Keratinocyte (primary cell): ENCODE measurements at regions not wholly inside any gene's neighbourhood (a gene's known extent, or its start where the extent isn't known, plus 50 kb on each side); places are given as distances from the start of the nearest gene placed in this dataset.

Source experiments
- DNase-seq: peaks from one replicate; pipeline ENCODE4 v3.0.0-alpha.2; 2011; ENCODE audit warnings: low read depth, missing footprints, low spot score
- FAIRE-seq: peaks from 2 replicates; lab custom pipeline; 2011; peaks lifted over from hg19 to GRCh38; lab: Jason Lieb, UNC
- H2AFZ ChIP-seq: 2 replicates; pipeline ENCODE4 v1.6.0; 2012; ENCODE audit warnings: low read length, control low read depth, inconsistent platforms; ENCODE audit not compliant: control insufficient read depth
- H3K27ac ChIP-seq: 2 replicates; pipeline ENCODE4 v1.5.1; 2011; ENCODE audit warnings: low read length; ENCODE audit not compliant: control insufficient read depth, insufficient read depth
- H3K27me3 ChIP-seq: 3 replicates; pipeline ENCODE4 v1.6.0; 2011; ENCODE audit warnings: low read length; ENCODE audit not compliant: control insufficient read depth, insufficient read depth; ENCODE audit errors: extremely low read depth
- H3K36me3 ChIP-seq, 2 experiments: 2 replicates in 1 of 2; 3 replicates in 1 of 2; pipeline ENCODE4 v1.5.1; 2011; ENCODE audit warnings: low read length in 2 of 2, mild to moderate bottlenecking in 1 of 2; ENCODE audit not compliant: control insufficient read depth in 2 of 2, insufficient read depth in 2 of 2; ENCODE audit errors: extremely low read depth in 1 of 2
- H3K4me1 ChIP-seq: 3 replicates; pipeline ENCODE4 v1.5.1; 2011; ENCODE audit warnings: low read length; ENCODE audit not compliant: control insufficient read depth, insufficient read depth; ENCODE audit errors: extremely low read depth
- H3K4me2 ChIP-seq: 3 replicates; pipeline ENCODE4 v1.6.0; 2011; ENCODE audit warnings: low read depth, low read length; ENCODE audit not compliant: control insufficient read depth, insufficient read depth; ENCODE audit errors: extremely low read depth
- H3K4me3 ChIP-seq, 3 experiments: fragments of 200-600 bp in 1 of 3; sonication (generic) in 1 of 3; 2 replicates in 2 of 3; 3 replicates in 1 of 3; pipeline ENCODE4 v1.5.1; 2011 to 2016; ENCODE audit warnings: low read length in 3 of 3, mild to moderate bottlenecking in 3 of 3, control low read depth in 2 of 3, inconsistent platforms in 1 of 3, low read depth in 1 of 3, mixed read lengths in 1 of 3, mixed run types in 1 of 3, moderate library complexity in 1 of 3; ENCODE audit not compliant: control insufficient read depth in 2 of 3, insufficient read depth in 2 of 3; ENCODE audit errors: extremely low read depth in 1 of 3
- H3K79me2 ChIP-seq: 2 replicates; pipeline ENCODE4 v1.6.0; 2012; ENCODE audit warnings: low read length; ENCODE audit not compliant: control insufficient read depth, insufficient read depth
- H3K9ac ChIP-seq: 3 replicates; pipeline ENCODE4 v1.6.0; 2011; ENCODE audit warnings: low read length; ENCODE audit not compliant: control insufficient read depth, insufficient read depth; ENCODE audit errors: extremely low read depth
- H3K9me1 ChIP-seq: 3 replicates; pipeline ENCODE4 v1.6.0; 2011; ENCODE audit warnings: low read length; ENCODE audit not compliant: control insufficient read depth, insufficient read depth; ENCODE audit errors: extremely low read depth
- H3K9me3 ChIP-seq: 2 replicates; pipeline ENCODE4 v1.5.1; 2012; ENCODE audit warnings: low read depth, low read length; ENCODE audit not compliant: control insufficient read depth
- H4K20me1 ChIP-seq: 3 replicates; pipeline ENCODE4 v1.6.0; 2011; ENCODE audit warnings: low read length; ENCODE audit not compliant: control insufficient read depth, insufficient read depth; ENCODE audit errors: extremely low read depth
- CTCF ChIP-seq, 3 experiments: IDR thresholded peaks in 1 of 3; conservative IDR thresholded peaks in 1 of 3; optimal IDR thresholded peaks in 1 of 3; 2 replicates in 2 of 3; 3 replicates in 1 of 3; pipeline versions ENCODE3 to v1.5.1; 2011; ENCODE audit warnings: low read length in 3 of 3, mild to moderate bottlenecking in 3 of 3, moderate library complexity in 2 of 3, control low read depth in 1 of 3, inconsistent platforms in 1 of 3; ENCODE audit not compliant: insufficient read depth in 2 of 3; ENCODE audit errors: extremely low read depth in 1 of 3
- EZH2 ChIP-seq: IDR thresholded peaks from one replicate; pipeline ENCODE4 v1.6.1; 2012; ENCODE audit warnings: inconsistent platforms, mild to moderate bottlenecking, low read length, moderate library complexity
- dilution Hi-C: fragments of 300-500 bp; cut with MboI; formaldehyde crosslinking; loops from one replicate; pipeline ENCODE4 v1.7.0; 2020; ENCODE audit warnings: low sequenced_read_pairs; ENCODE audit not compliant: extremely low pct_ligation_motif_present

DNA sequence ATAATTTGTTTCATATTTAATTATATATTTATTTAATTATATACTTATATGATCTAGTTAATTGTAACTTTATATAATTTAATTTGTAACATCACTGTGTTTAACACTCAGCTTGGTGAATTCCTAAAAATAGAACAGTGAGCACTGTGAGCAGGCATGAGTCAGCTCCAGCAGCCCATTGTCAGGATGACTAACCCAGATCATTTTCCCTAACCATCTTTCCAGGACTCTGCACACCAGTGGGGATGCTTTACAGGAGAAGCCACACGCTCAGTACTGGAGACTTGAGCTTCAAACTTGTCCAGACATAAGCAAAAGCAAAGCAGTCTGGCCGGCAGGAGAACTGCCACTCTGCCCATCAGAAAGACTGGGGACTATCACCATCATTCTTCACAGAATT is 446.2 kb upstream of the TRPC7 start:
- H3K27me3 ChIP-seq = no peaks in the 10 kb centered on the region
- no peak for TF ChIP-seq EZH2
- no peaks in the 10 kb centered on the region for H3K36me3 ChIP-seq
- peaks cover 7% of the 10 kb centered on the region for H3K4me1 ChIP-seq
- no peak overlapping the region for H3K4me2 ChIP-seq
- FAIRE-seq (no peak), DNase-seq (peak; percentile 7)
- no peaks in the 10 kb centered on the region for H3K9me3 ChIP-seq
- H3K4me3 ChIP-seq = no peak overlapping the region
- H3K9me1 ChIP-seq = no peaks in the 10 kb centered on the region
- H3K27ac ChIP-seq = no peak overlapping the region
- H3K79me2 ChIP-seq = no peaks in the 10 kb centered on the region
- no peak overlapping the region for H2AFZ ChIP-seq
- no peaks in the 10 kb centered on the region for H4K20me1 ChIP-seq
- dilution Hi-C loops = no loop called here
- no peak overlapping the region for H3K9ac ChIP-seq

- Histone ChIP-seq H3K9ac (no peak overlapping the region), H2AFZ (no peak overlapping the region), H4K20me1 (no peaks in the 10 kb centered on the region), H3K4me2 (no peak overlapping the region), H3K36me3 (no peaks in the 10 kb centered on the region), H3K4me3 (no peak overlapping the region), H3K9me3 (no peaks in the 10 kb centered on the region), H3K9me1 (no peaks in the 10 kb centered on the region), H3K27me3 (no peaks in the 10 kb centered on the region), H3K27ac (no peak overlapping the region), H3K79me2 (no peaks in the 10 kb centered on the region), H3K4me1 (peaks cover 7% of the 10 kb centered on the region)
- no peak for DNase-seq
- dilution Hi-C loops = no loop called here
- no peak for FAIRE-seq
- TF ChIP-seq EZH2 (no peak), CTCF (optimal IDR thresholded peaks at IDR 0.05 in 1 of 3, IDR thresholded peaks at IDR 0.05 in 1 of 3, conservative IDR thresholded peaks at IDR 0.05 in 1 of 3; ENCODE audit: extremely low read depth in 1 of 3, insufficient read depth in 2 of 3, low read length in 3 of 3) (no peak)
Measured at GRCh38 chr5:136811086-136811485, 445.7 kb upstream of the TRPC7 start.

DNA sequence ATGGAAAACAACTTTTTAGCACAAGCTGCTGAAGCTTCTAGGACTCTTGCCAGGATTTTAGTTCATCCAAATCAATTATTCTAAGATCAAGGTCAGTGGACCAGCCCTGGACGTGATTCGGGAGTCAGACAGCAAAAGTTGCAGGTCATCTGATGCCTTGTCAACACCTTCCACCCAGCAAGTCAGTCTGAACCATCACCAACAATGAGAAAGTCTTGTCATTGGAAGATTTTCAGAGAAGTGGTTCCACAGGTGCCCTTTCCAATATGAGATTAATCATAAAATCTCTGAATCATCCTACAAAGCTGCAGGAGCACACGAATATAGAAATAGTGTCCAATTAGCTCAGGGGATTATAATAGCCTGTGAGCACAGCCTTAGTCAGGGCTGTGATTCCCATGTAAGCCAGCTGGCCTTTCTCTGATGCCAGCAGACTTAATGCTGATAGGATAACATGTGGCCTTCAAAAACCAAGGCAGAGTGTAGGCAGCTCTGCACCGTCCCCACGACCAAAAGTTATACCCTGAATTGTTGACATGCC is 445.0 kb upstream of the TRPC7 start:
- FAIRE-seq = peak; percentile 65
- Histone ChIP-seq H3K4me1 (peaks cover 7% of the 10 kb centered on the region), H3K4me2 (no peak overlapping the region), H3K27me3 (no peaks in the 10 kb centered on the region), H3K36me3 (no peaks in the 10 kb centered on the region), H4K20me1 (no peaks in the 10 kb centered on the region), H3K27ac (no peak overlapping the region), H3K9me3 (no peaks in the 10 kb centered on the region), H3K9me1 (no peaks in the 10 kb centered on the region), H2AFZ (no peak overlapping the region), H3K4me3 (no peak overlapping the region), H3K9ac (no peak overlapping the region), H3K79me2 (no peaks in the 10 kb centered on the region)
- DNase-seq = peak; percentile 9
- TF ChIP-seq EZH2 (no peak), CTCF (optimal IDR thresholded peaks at IDR 0.05 in 1 of 3, IDR thresholded peaks at IDR 0.05 in 1 of 3, conservative IDR thresholded peaks at IDR 0.05 in 1 of 3; ENCODE audit: extremely low read depth in 1 of 3, insufficient read depth in 2 of 3, low read length in 3 of 3) (no peak)
- dilution Hi-C loops = no loop called here
